RWPE1 (cell line): ENCODE measurements at regions not wholly inside any gene's neighbourhood (a gene's known extent, or its start where the extent isn't known, plus 50 kb on each side); places are given as distances from the start of the nearest gene placed in this dataset.

Experiments used
- CTCF ChIA-PET: fragments of 350-600 bp; sonication (Branson Sonifier 250); formaldehyde crosslinking; extraction: SDS; loops from one replicate; lab custom pipeline; 2021; lab: Yijun Ruan, JAX
- POLR2A ChIA-PET: fragments of 400-600 bp; formaldehyde crosslinking; extraction: SDS; loops from one replicate; lab custom pipeline; 2020; ENCODE audit warnings: antibody characterized with exemption; ENCODE audit not compliant: low non-redundant PET; lab: Yijun Ruan, JAX
- DNase-seq: peaks from one replicate; pipeline ENCODE4 v3.0.0; 2012; ENCODE audit warnings: low spot score
- H3K27ac ChIP-seq: fragments of 450-650 bp; 2 replicates; pipeline ENCODE4 v1.5.1; 2017
- TF ChIP-seq, protein P1 (sequence below): fragments of 450-650 bp; conservative IDR thresholded peaks from 2 replicates; pipeline ENCODE4 v1.5.1; 2017; ENCODE audit warnings: low read depth, mild to moderate bottlenecking

GRCh38 chr1:90154711-90155110 is 159.8 kb downstream of the ZNF326 start:
- CTCF ChIA-PET, result interaction anchor here (0.6 kb wide), 1 partner anchor 117 kb away, joined by 3 read pairs; no protein-coding TSS in a partner anchor
- no peak for DNase-seq
- no peak overlapping the region for H3K27ac ChIP-seq
- POLR2A ChIA-PET, result no interaction called here
- TF ChIP-seq, protein P1, sequence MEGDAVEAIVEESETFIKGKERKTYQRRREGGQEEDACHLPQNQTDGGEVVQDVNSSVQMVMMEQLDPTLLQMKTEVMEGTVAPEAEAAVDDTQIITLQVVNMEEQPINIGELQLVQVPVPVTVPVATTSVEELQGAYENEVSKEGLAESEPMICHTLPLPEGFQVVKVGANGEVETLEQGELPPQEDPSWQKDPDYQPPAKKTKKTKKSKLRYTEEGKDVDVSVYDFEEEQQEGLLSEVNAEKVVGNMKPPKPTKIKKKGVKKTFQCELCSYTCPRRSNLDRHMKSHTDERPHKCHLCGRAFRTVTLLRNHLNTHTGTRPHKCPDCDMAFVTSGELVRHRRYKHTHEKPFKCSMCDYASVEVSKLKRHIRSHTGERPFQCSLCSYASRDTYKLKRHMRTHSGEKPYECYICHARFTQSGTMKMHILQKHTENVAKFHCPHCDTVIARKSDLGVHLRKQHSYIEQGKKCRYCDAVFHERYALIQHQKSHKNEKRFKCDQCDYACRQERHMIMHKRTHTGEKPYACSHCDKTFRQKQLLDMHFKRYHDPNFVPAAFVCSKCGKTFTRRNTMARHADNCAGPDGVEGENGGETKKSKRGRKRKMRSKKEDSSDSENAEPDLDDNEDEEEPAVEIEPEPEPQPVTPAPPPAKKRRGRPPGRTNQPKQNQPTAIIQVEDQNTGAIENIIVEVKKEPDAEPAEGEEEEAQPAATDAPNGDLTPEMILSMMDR, result no peak

GRCh38 chr1:90149101-90149500 is 154.2 kb downstream of the ZNF326 start:
- no peak overlapping the region for H3K27ac ChIP-seq
- POLR2A ChIA-PET, result no interaction called here
- TF ChIP-seq, protein P1, result no peak
- CTCF ChIA-PET, result no interaction called here
- DNase-seq, result no peak

DNA sequence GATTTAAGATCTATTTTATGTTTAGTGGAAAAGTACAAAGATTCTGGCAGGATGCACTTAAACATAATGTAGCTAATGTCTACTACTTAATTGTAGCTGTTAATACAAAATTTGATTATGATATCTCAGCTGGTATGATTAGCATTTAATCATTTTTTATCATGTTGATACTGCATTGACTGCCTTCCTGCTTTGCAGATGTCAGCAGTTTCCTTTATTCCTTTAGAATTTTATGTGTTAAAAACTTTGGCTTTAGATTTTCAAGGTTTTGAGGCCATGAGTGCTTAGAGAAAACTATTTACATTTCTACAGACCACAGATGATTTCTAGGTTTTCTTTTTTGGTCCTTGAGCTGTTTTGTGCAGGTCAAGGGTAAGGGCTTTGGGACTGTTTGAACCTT is 152.2 kb downstream of the ZNF326 start:
- DNase-seq, result no peak
- TF ChIP-seq, protein P1, result no peak
- POLR2A ChIA-PET, result no interaction called here
- CTCF ChIA-PET, result interaction anchor here (0.6 kb wide), 1 partner anchor 1018 kb away, joined by 4 read pairs; no protein-coding TSS in a partner anchor
- H3K27ac ChIP-seq, result no peak overlapping the region

GRCh38 chr1:90144820-90145219 is 149.9 kb downstream of the ZNF326 start:
- no peak for DNase-seq
- ChIA-PET POLR2A (no interaction called here), CTCF (no interaction called here)
- TF ChIP-seq, protein P1, result no peak
- H3K27ac ChIP-seq, result no peak overlapping the region

GRCh38 chr1:90143591-90143990 is 148.7 kb downstream of the ZNF326 start:
- DNase-seq, result no peak
- POLR2A ChIA-PET, result no interaction called here
- TF ChIP-seq, protein P1, result no peak

GRCh38 chr1:90142697-90143096 is 147.8 kb downstream of the ZNF326 start:
- DNase-seq, result no peak
- CTCF ChIA-PET, result interaction anchor here (0.6 kb wide), 1 partner anchor 114 kb away, joined by 6 read pairs; no protein-coding TSS in a partner anchor
- POLR2A ChIA-PET, result no interaction called here
- TF ChIP-seq, protein P1, result no peak
- H3K27ac ChIP-seq, result no peak overlapping the region

More at GRCh38 chr1:90143591-90143990, 148.7 kb downstream of the ZNF326 start:
- H3K27ac ChIP-seq, result no peak overlapping the region
- CTCF ChIA-PET, result no interaction called here
